Sigmoid colon (tissue), 4 donors: ENCODE measurements at regions not wholly inside any gene's neighbourhood (a gene's known extent, or its start where the extent isn't known, plus 50 kb on each side); places are given as distances from the start of the nearest gene placed in this dataset.
"Not testable (repeated sequence)": the region's sequence is repeated elsewhere in the genome, so short reads cannot be mapped to it uniquely, and the experiment has no call there.

ENCODE experiments used
- CTCF ChIP-seq, 4 experiments: fragments of 450-650 bp in 3 of 4; fragments of 200-600 bp in 1 of 4; IDR thresholded peaks; one replicate each; pipeline ENCODE4 v1.5.1; 2016 to 2019; ENCODE audit warnings: antibody characterized with exemption in 4 of 4, mild to moderate bottlenecking in 3 of 4, moderate library complexity in 2 of 4
- EP300 ChIP-seq, 4 donors: sonication (generic); formaldehyde crosslinking; IDR thresholded peaks; one replicate each; pipeline ENCODE4 v1.6.1; 2017; ENCODE audit warnings: antibody characterized with exemption in 4 of 4
- POLR2A ChIP-seq, 2 donors: fragments of 450-650 bp; IDR thresholded peaks; one replicate each; pipeline ENCODE4 v1.6.1; 2016; ENCODE audit warnings: antibody characterized with exemption in 2 of 2, mild to moderate bottlenecking in 2 of 2, moderate library complexity in 2 of 2

- not testable (repeated sequence) for TF ChIP-seq EP300, CTCF, POLR2A (IDR thresholded peaks at IDR 0.05)
Measured at GRCh38 chr17:6003221-6003620, 67.0 kb upstream of the WSCD1 start.
